ENCODE measurements at regions not wholly inside any gene's neighbourhood (a gene's known extent, or its start where the extent isn't known, plus 50 kb on each side); places are given as distances from the start of the nearest gene placed in this dataset.

DNA sequence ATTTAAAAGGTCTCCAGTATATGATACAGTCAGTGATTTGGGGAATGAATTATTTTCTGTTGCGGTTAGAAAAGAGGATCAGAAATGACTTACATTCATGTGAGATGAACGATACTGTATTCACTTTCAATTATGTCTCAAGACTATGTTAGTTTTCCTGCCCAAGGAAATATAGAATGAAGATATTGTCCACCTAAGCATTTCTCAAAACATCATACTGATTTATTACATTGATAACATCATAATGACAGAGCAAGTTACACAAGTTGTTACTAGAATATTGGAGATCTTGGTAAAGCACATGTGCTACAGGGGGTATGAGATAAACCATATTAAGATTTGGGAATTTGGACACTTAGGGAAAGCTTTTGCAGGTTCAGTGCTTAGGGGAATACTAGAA, 67.8 kb upstream of the OR9G4 start:
- H3K36me3 ChIP-seq: no peaks in the 10 kb centered on the region
- H3K4me1 ChIP-seq: no peaks in the 10 kb centered on the region
- intact Hi-C loops (cut with micrococcal nuclease): no loop called here

DNA sequence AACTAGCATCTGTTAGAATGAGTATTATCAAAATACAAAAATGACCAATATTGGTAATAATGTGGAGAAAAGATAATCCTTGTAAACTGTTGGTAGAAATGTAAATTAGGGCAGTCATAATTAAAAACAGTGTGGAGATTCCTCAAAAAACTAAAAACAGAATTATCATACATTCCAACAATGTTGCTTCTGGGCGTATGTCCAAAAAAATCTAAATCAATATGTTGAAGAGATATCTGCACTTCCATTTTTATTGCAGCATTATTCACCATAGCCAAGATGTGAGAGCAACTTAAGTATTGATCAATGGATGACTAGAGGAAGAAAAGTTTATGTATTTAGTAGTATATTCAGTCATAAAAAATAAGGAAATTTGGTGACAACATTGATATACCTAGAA, 59.8 kb upstream of the OR9G4 start:
- Histone ChIP-seq H3K36me3 (no peaks in the 10 kb centered on the region), H3K9me3 (replicated peaks) (peaks cover 5% of the 10 kb centered on the region), H3K4me3 (no peak overlapping the region), H3K27ac (replicated peaks) (no peak overlapping the region), H3K27me3 (ENCODE audit: low read depth) (no peaks in the 10 kb centered on the region), H3K4me1 (no peaks in the 10 kb centered on the region)
- DNase-seq: no peak
- TF ChIP-seq, protein P1, sequence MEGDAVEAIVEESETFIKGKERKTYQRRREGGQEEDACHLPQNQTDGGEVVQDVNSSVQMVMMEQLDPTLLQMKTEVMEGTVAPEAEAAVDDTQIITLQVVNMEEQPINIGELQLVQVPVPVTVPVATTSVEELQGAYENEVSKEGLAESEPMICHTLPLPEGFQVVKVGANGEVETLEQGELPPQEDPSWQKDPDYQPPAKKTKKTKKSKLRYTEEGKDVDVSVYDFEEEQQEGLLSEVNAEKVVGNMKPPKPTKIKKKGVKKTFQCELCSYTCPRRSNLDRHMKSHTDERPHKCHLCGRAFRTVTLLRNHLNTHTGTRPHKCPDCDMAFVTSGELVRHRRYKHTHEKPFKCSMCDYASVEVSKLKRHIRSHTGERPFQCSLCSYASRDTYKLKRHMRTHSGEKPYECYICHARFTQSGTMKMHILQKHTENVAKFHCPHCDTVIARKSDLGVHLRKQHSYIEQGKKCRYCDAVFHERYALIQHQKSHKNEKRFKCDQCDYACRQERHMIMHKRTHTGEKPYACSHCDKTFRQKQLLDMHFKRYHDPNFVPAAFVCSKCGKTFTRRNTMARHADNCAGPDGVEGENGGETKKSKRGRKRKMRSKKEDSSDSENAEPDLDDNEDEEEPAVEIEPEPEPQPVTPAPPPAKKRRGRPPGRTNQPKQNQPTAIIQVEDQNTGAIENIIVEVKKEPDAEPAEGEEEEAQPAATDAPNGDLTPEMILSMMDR (IDR thresholded peaks at IDR 0.05; ENCODE audit: borderline replicate concordance): no peak
- intact Hi-C loops (cut with micrococcal nuclease): no loop called here

More for the DNA sequence above, 67.8 kb upstream of the OR9G4 start:
- peaks cover 4% of the 10 kb centered on the region for H3K27me3 ChIP-seq (ENCODE audit: low read depth)
- TF ChIP-seq, protein P1 (IDR thresholded peaks at IDR 0.05; ENCODE audit: borderline replicate concordance): no peak
- H3K4me3 ChIP-seq: no peak overlapping the region
- peaks cover 7% of the 10 kb centered on the region for H3K9me3 ChIP-seq (replicated peaks)
- H3K27ac ChIP-seq (replicated peaks): no peak overlapping the region
- DNase-seq: no peak

DNA sequence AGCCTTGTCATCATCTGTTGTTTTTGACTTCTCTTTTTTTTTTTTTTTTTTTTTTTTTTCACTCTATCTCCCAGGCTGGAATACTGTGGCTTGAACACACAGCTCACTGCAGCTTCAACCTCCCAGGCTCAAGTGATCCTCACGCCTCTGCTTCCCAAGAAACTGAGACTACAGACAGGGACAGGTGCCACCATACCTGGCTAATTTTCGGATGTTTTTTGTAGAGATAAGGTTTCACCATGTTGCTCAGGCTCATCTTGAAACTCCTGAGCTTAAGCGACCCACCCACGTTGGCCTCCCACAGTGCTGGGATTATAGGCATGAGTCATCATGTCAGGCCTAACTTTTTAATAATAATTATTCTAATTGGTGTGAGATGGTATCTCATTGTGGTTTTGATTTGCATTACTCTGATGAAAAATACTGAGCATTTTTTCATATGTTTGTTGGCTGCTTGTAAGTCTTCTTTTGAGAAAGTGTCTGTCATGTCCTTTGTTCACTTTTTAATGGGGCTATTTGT, 51.3 kb upstream of the OR9G4 start:
- no peaks in the 10 kb centered on the region for H3K36me3 ChIP-seq
- H3K27me3 ChIP-seq (ENCODE audit: low read depth): no peaks in the 10 kb centered on the region
- no peak overlapping the region for H3K4me3 ChIP-seq
- H3K27ac ChIP-seq (replicated peaks): no peak overlapping the region
- no peaks in the 10 kb centered on the region for H3K4me1 ChIP-seq
- TF ChIP-seq, protein P1 (IDR thresholded peaks at IDR 0.05; ENCODE audit: borderline replicate concordance): no peak
- H3K9me3 ChIP-seq (replicated peaks): no peaks in the 10 kb centered on the region
- intact Hi-C loops (cut with micrococcal nuclease): no loop called here
- no peak for DNase-seq

Measured in left ventricle myocardium inferior (tissue), 1 donor.